PC-9 (cell line): ENCODE measurements at regions not wholly inside any gene's neighbourhood (a gene's known extent, or its start where the extent isn't known, plus 50 kb on each side); places are given as distances from the start of the nearest gene placed in this dataset.

Experiments used
- BruUV-seq: library from RNA; stranded (reverse); fragments of 400-500 nt; replicated peaks from 2 replicates; lab custom pipeline; 2021; lab: Mats Ljungman, UMichigan
- CTCF ChIA-PET: fragments of 300-600 bp; sonication (Branson Sonifier 250); formaldehyde crosslinking; loops from one replicate; lab custom pipeline; 2022; ENCODE audit warnings: antibody characterized with exemption; lab: Charles Lee
- POLR2A ChIA-PET: fragments of 300-600 bp; sonication (Branson Sonifier 250); formaldehyde crosslinking; loops from one replicate; lab custom pipeline; 2022; ENCODE audit warnings: antibody characterized with exemption; ENCODE audit not compliant: unreplicated experiment; lab: Charles Lee
- DNase-seq, 2 experiments: peaks; one replicate each; pipeline versions ENCODE4 v3.0.0 to v3.0.0-alpha.2; 2015 to 2022; ENCODE audit warnings: mixed read lengths in 1 of 2
- H2AFZ ChIP-seq: fragments of 200-600 bp; sonication (generic); 2 replicates; pipeline ENCODE4 v1.8.1; 2017; ENCODE audit warnings: antibody characterized with exemption
- H3F3A ChIP-seq: fragments of 200-600 bp; sonication (generic); 2 replicates; pipeline ENCODE4 v1.8.1; 2017; ENCODE audit warnings: antibody characterized with exemption, mild to moderate bottlenecking, low read depth; ENCODE audit not compliant: insufficient read depth
- H3K27ac ChIP-seq: fragments of 200-600 bp; sonication (generic); 2 replicates; pipeline ENCODE4 v1.6.1; 2016; ENCODE audit warnings: mixed run types
- H3K27me3 ChIP-seq: fragments of 200-600 bp; sonication (generic); 2 replicates; pipeline ENCODE4 v1.6.1; 2016; ENCODE audit warnings: low read depth, mixed run types; ENCODE audit not compliant: insufficient read depth
- H3K36me3 ChIP-seq: fragments of 200-600 bp; sonication (generic); 2 replicates; pipeline ENCODE4 v1.6.1; 2016; ENCODE audit warnings: low read depth, mixed run types
- H3K4me1 ChIP-seq: fragments of 200-600 bp; sonication (generic); replicated peaks from 2 replicates; pipeline ENCODE4 v1.6.1; 2016; ENCODE audit warnings: mixed run types; ENCODE audit not compliant: insufficient read depth
- H3K4me2 ChIP-seq: fragments of 200-600 bp; sonication (generic); 2 replicates; pipeline ENCODE4 v1.6.1; 2017; ENCODE audit warnings: mixed run types
- H3K4me3 ChIP-seq: fragments of 200-600 bp; sonication (generic); 2 replicates; pipeline ENCODE4 v1.6.1; 2016; ENCODE audit warnings: mixed run types
- H3K79me2 ChIP-seq: fragments of 200-600 bp; sonication (generic); 2 replicates; pipeline ENCODE4 v1.6.1; 2017; ENCODE audit warnings: low read depth, mixed run types
- H3K9me2 ChIP-seq: fragments of 200-600 bp; sonication (generic); 2 replicates; pipeline ENCODE4 v1.8.1; 2017; ENCODE audit warnings: mild to moderate bottlenecking; ENCODE audit not compliant: insufficient read depth
- H3K9me3 ChIP-seq: fragments of 200-600 bp; sonication (generic); 2 replicates; pipeline ENCODE4 v1.8.1; 2016; ENCODE audit warnings: low read depth; ENCODE audit not compliant: insufficient read depth
- H4K20me1 ChIP-seq: fragments of 200-600 bp; sonication (generic); 2 replicates; pipeline ENCODE4 v1.8.1; 2017; ENCODE audit not compliant: insufficient read depth
- CTCF ChIP-seq: fragments of 200-600 bp; sonication (generic); conservative IDR thresholded peaks from 2 replicates; pipeline ENCODE4 v1.6.1; 2017; ENCODE audit warnings: mixed run types, antibody characterized with exemption, mild to moderate bottlenecking, moderate library complexity
- EZH2 ChIP-seq: fragments of 200-600 bp; sonication (generic); IDR thresholded peaks from 2 replicates; pipeline ENCODE4 v1.8.0; 2017; ENCODE audit warnings: antibody characterized with exemption, low read depth
- intact Hi-C: fragments of 100-400 bp; cut with micrococcal nuclease; formaldehyde crosslinking; loops from one replicate; pipeline ENCODE4 v1.10.0; 2022; ENCODE audit not compliant: unreplicated experiment

GRCh38 chr5:8650186-8650585 is 781.2 kb downstream of the MTRR start:
- no peaks in the 10 kb centered on the region for H3K27me3 ChIP-seq
- no peaks in the 10 kb centered on the region for H3K4me1 ChIP-seq
- H3K27ac ChIP-seq: no peak overlapping the region
- no peaks in the 10 kb centered on the region for H3K79me2 ChIP-seq
- no peaks in the 10 kb centered on the region for H3K36me3 ChIP-seq
- no peak for DNase-seq
- H2AFZ ChIP-seq: no peak overlapping the region; the same call in 1 of the 2 replicates
- H3F3A ChIP-seq: no peaks in the 10 kb centered on the region
- H3K4me2 ChIP-seq: no peak overlapping the region
- H4K20me1 ChIP-seq: no peaks in the 10 kb centered on the region
- no peaks in the 10 kb centered on the region for H3K9me2 ChIP-seq
- H3K9me3 ChIP-seq: no peaks in the 10 kb centered on the region
- intact Hi-C loops: no loop called here
- no peak for TF ChIP-seq EZH2
- TF ChIP-seq CTCF: no peak
- POLR2A ChIA-PET: no interaction called here
- CTCF ChIA-PET: no interaction called here
- no TSS peak for BruUV-seq
- no peak overlapping the region for H3K4me3 ChIP-seq

- Histone ChIP-seq H3K27ac (no peak overlapping the region), H3K36me3 (no peaks in the 10 kb centered on the region), H3K9me2 (no peaks in the 10 kb centered on the region), H4K20me1 (no peaks in the 10 kb centered on the region), H3K4me1 (no peaks in the 10 kb centered on the region), H2AFZ (no peak overlapping the region), H3K79me2 (no peaks in the 10 kb centered on the region), H3K4me3 (no peak overlapping the region), H3K9me3 (no peaks in the 10 kb centered on the region), H3F3A (no peaks in the 10 kb centered on the region), H3K27me3 (peaks cover 5% of the 10 kb centered on the region; the same call in 1 of the 2 replicates), H3K4me2 (no peak overlapping the region)
- no TSS peak for BruUV-seq
- no peak for TF ChIP-seq EZH2
- TF ChIP-seq CTCF: no peak
- POLR2A ChIA-PET: no interaction called here
- CTCF ChIA-PET: no interaction called here
- intact Hi-C loops: no loop called here
- DNase-seq: no peak
Measured at GRCh38 chr5:8660133-8660893, 791.4 kb downstream of the MTRR start.

DNA sequence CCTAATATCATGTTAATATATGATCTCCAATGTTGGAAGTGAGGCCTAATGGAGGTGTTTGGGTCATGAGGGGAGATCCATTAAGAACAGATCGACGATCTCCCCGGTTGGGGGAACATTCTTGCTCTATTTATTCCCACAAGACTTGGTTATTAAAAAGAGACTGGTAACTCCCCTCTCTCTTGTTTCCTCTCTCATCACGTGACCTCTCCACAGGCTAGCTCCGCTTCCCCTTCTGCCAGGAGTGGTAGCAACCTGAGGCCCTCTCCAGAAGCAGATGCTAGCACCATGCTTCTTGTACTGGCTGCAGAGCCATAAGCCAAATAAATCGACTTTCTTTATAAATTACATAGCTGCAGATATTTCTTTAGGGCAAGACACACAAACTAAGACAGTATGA is 794.4 kb downstream of the MTRR start:
- Histone ChIP-seq H3K9me3 (no peaks in the 10 kb centered on the region), H3K27ac (no peak overlapping the region), H3K4me1 (no peaks in the 10 kb centered on the region), H3K79me2 (no peaks in the 10 kb centered on the region), H2AFZ (no peak overlapping the region), H4K20me1 (no peaks in the 10 kb centered on the region), H3K9me2 (no peaks in the 10 kb centered on the region), H3F3A (no peaks in the 10 kb centered on the region), H3K36me3 (no peaks in the 10 kb centered on the region), H3K4me2 (no peak overlapping the region), H3K27me3 (peaks cover 5% of the 10 kb centered on the region; the same call in 1 of the 2 replicates), H3K4me3 (no peak overlapping the region)
- CTCF ChIA-PET: no interaction called here
- BruUV-seq: no TSS peak
- intact Hi-C loops: no loop called here
- POLR2A ChIA-PET: no interaction called here
- no peak for DNase-seq
- TF ChIP-seq CTCF: no peak
